Activated gamma-delta T cell treated with Interleukin-2 at 50 U/mL for 16 hours (primary cell): ENCODE measurements at regions not wholly inside any gene's neighbourhood (a gene's known extent, or its start where the extent isn't known, plus 50 kb on each side); places are given as distances from the start of the nearest gene placed in this dataset.
"Not testable (repeated sequence)": the region's sequence is repeated elsewhere in the genome, so short reads cannot be mapped to it uniquely, and the experiment has no call there.

Source experiments
- DNase-seq: peaks from one replicate; pipeline ENCODE4 v3.0.0-alpha.2; 2020

GRCh38 chr14:106487600-106487999 is 961.2 kb downstream of the TMEM121 start:
- no peak for DNase-seq

GRCh38 chr14:106488291-106488690 is 961.9 kb downstream of the TMEM121 start:
- no peak for DNase-seq

- no peak for DNase-seq
These were observed 962.9 kb downstream of the TMEM121 start for GRCh38 chr14:106489112-106489881.

GRCh38 chr14:106490442-106490841 is 964.1 kb downstream of the TMEM121 start:
- no peak for DNase-seq

GRCh38 chr14:106491851-106492250 is 965.5 kb downstream of the TMEM121 start:
- DNase-seq: no peak

- no peak for DNase-seq
These were observed 967.8 kb downstream of the TMEM121 start for GRCh38 chr14:106493962-106494823.

GRCh38 chr14:106500571-106500970 is 974.2 kb downstream of the TMEM121 start:
- no peak for DNase-seq

GRCh38 chr14:106501898-106502297 is 975.5 kb downstream of the TMEM121 start:
- no peak for DNase-seq

GRCh38 chr14:106505366-106505765 is 979.0 kb downstream of the TMEM121 start:
- no peak for DNase-seq

- peak; percentile 63 for DNase-seq
These were observed 980.5 kb downstream of the TMEM121 start for GRCh38 chr14:106506881-106507305.

- DNase-seq: peak; percentile 11
These were observed 981.0 kb downstream of the TMEM121 start for GRCh38 chr14:106507354-106507753.

- DNase-seq: no peak
These were observed 981.8 kb downstream of the TMEM121 start for GRCh38 chr14:106508216-106508615.

GRCh38 chr14:106509176-106509575 is 982.8 kb downstream of the TMEM121 start:
- no peak for DNase-seq

GRCh38 chr14:106509807-106510206 is 983.4 kb downstream of the TMEM121 start:
- no peak for DNase-seq

- peak; percentile 66 for DNase-seq
These were observed 984.8 kb downstream of the TMEM121 start for GRCh38 chr14:106511006-106511799.

- no peak for DNase-seq
These were observed 985.4 kb downstream of the TMEM121 start for GRCh38 chr14:106511800-106512198.

GRCh38 chr14:106513302-106513701 is 986.9 kb downstream of the TMEM121 start:
- DNase-seq: no peak

- peak; percentile 89 for DNase-seq
These were observed 991.9 kb downstream of the TMEM121 start for GRCh38 chr14:106518054-106518943.

- DNase-seq: not testable (repeated sequence)
These were observed 995.7 kb downstream of the TMEM121 start for GRCh38 chr14:106522118-106522517.

GRCh38 chr14:106522990-106523389 is 996.6 kb downstream of the TMEM121 start:
- DNase-seq: no peak

GRCh38 chr14:106528717-106529116 is 1002.3 kb downstream of the TMEM121 start:
- no peak for DNase-seq

- DNase-seq: no peak
These were observed 1003.6 kb downstream of the TMEM121 start for GRCh38 chr14:106530031-106530422.
